Common myeloid progenitor, CD34-positive (primary cell): ENCODE measurements at regions not wholly inside any gene's neighbourhood (a gene's known extent, or its start where the extent isn't known, plus 50 kb on each side); places are given as distances from the start of the nearest gene placed in this dataset.

Source experiments
- CTCF ChIA-PET: fragments of 350-600 bp; sonication (Branson Sonifier 250); formaldehyde crosslinking; loops from one replicate; lab custom pipeline; 2021; ENCODE audit warnings: antibody characterized with exemption; lab: Charles Lee
- POLR2A ChIA-PET: fragments of 350-600 bp; sonication (Branson Sonifier 250); formaldehyde crosslinking; loops from one replicate; lab custom pipeline; 2021; ENCODE audit warnings: antibody characterized with exemption; lab: Charles Lee
- DNase-seq, 3 donors: peaks; one replicate each; pipeline versions ENCODE4 v3.0.0 to v3.0.0-alpha.2; 2013
- H3K27ac ChIP-seq, 2 experiments: 1 replicate in 1 of 2; 2 replicates in 1 of 2; pipeline ENCODE4 v1.7.0; 2013; ENCODE audit warnings: inconsistent platforms in 2 of 2, low read length in 2 of 2, mild to moderate bottlenecking in 2 of 2, low read depth in 1 of 2, moderate library complexity in 1 of 2; ENCODE audit not compliant: severe bottlenecking in 2 of 2, insufficient read depth in 1 of 2, poor library complexity in 1 of 2
- H3K27me3 ChIP-seq, 5 experiments: replicated peaks in 2 of 5; 1 replicate in 3 of 5; 2 replicates in 2 of 5; pipeline versions ENCODE4 v1.6.1 to v1.7.0; 2013; ENCODE audit warnings: low read length in 4 of 5, mild to moderate bottlenecking in 2 of 5, moderate library complexity in 2 of 5, inconsistent platforms in 1 of 5; ENCODE audit not compliant: insufficient read depth in 5 of 5, control insufficient read depth in 4 of 5
- H3K36me3 ChIP-seq, 4 experiments: 1 replicate in 2 of 4; 2 replicates in 2 of 4; pipeline versions ENCODE4 v1.6.1 to v1.7.0; 2013; ENCODE audit warnings: low read length in 3 of 4, control low read depth in 1 of 4, mild to moderate bottlenecking in 1 of 4; ENCODE audit not compliant: control insufficient read depth in 4 of 4, insufficient read depth in 4 of 4
- H3K4me1 ChIP-seq, 4 experiments: 1 replicate in 3 of 4; 2 replicates in 1 of 4; pipeline versions ENCODE4 v1.6.1 to v1.7.1; 2013; ENCODE audit warnings: low read length in 3 of 4, mild to moderate bottlenecking in 3 of 4, control low read depth in 1 of 4, inconsistent platforms in 1 of 4, moderate library complexity in 1 of 4; ENCODE audit not compliant: control insufficient read depth in 4 of 4, insufficient read depth in 4 of 4; ENCODE audit errors: control extremely low read depth in 1 of 4
- H3K4me3 ChIP-seq, 7 experiments: 1 replicate in 4 of 7; 2 replicates in 3 of 7; pipeline versions ENCODE4 v1.5.1 to v1.7.0; 2013; ENCODE audit warnings: mild to moderate bottlenecking in 7 of 7, low read length in 6 of 7, moderate library complexity in 6 of 7, inconsistent platforms in 2 of 7, low read depth in 2 of 7, control low read depth in 1 of 7; ENCODE audit not compliant: insufficient read depth in 4 of 7, control insufficient read depth in 1 of 7; ENCODE audit errors: extremely low read depth in 1 of 7
- H3K9me3 ChIP-seq, 5 experiments: 1 replicate in 4 of 5; 2 replicates in 1 of 5; pipeline versions ENCODE4 v1.6.1 to v1.7.1; 2013; ENCODE audit warnings: low read length in 4 of 5, mild to moderate bottlenecking in 2 of 5, inconsistent platforms in 1 of 5, low read depth in 1 of 5, moderate library complexity in 1 of 5; ENCODE audit not compliant: control insufficient read depth in 4 of 5, insufficient read depth in 2 of 5; ENCODE audit errors: control extremely low read depth in 1 of 5
- WGBS: methylation state at CpG from one replicate; pipeline ENCODE4 v1.1.5; 2013; ENCODE audit not compliant: insufficient coverage; 5-methylcytosine and 5-hydroxymethylcytosine counted together

GRCh38 chr12:45585522-45586230 is 143.8 kb upstream of the ARID2 start:
- no peaks in the 10 kb centered on the region for H3K4me1 ChIP-seq
- H3K27me3 ChIP-seq, result no peaks in the 10 kb centered on the region
- CTCF ChIA-PET, result no interaction called here
- no peak for DNase-seq
- 96% methylated on average over 23 of the region's 31 CpGs for WGBS
- no peaks in the 10 kb centered on the region for H3K9me3 ChIP-seq
- no peak overlapping the region for H3K4me3 ChIP-seq
- no peak overlapping the region for H3K27ac ChIP-seq
- H3K36me3 ChIP-seq, result no peaks in the 10 kb centered on the region
- POLR2A ChIA-PET, result no interaction called here

GRCh38 chr12:45586486-45586885 is 143.0 kb upstream of the ARID2 start:
- CTCF ChIA-PET, result no interaction called here
- no peaks in the 10 kb centered on the region for H3K9me3 ChIP-seq
- H3K27ac ChIP-seq, result no peak overlapping the region
- no peaks in the 10 kb centered on the region for H3K4me1 ChIP-seq
- no peaks in the 10 kb centered on the region for H3K27me3 ChIP-seq
- H3K36me3 ChIP-seq, result no peaks in the 10 kb centered on the region
- 97% methylated on average over 18 of the region's 18 CpGs for WGBS
- POLR2A ChIA-PET, result no interaction called here
- no peak overlapping the region for H3K4me3 ChIP-seq
- DNase-seq, result no peak

GRCh38 chr12:45587012-45587411 is 142.5 kb upstream of the ARID2 start:
- CTCF ChIA-PET, result no interaction called here
- Histone ChIP-seq H3K27me3 (no peaks in the 10 kb centered on the region), H3K36me3 (no peaks in the 10 kb centered on the region), H3K4me3 (no peak overlapping the region), H3K9me3 (no peaks in the 10 kb centered on the region), H3K4me1 (no peaks in the 10 kb centered on the region), H3K27ac (no peak overlapping the region)
- WGBS, result 100% methylated on average over 1 of the region's 2 CpGs
- POLR2A ChIA-PET, result no interaction called here
- no peak for DNase-seq

- Histone ChIP-seq H3K27me3 (no peaks in the 10 kb centered on the region), H3K9me3 (no peaks in the 10 kb centered on the region), H3K4me1 (no peaks in the 10 kb centered on the region), H3K4me3 (no peak overlapping the region), H3K27ac (no peak overlapping the region), H3K36me3 (no peaks in the 10 kb centered on the region)
- ChIA-PET POLR2A (no interaction called here), CTCF (interaction anchor here (0.6 kb wide), 1 partner anchor 56 kb away, joined by 3 read pairs; no protein-coding TSS in a partner anchor)
- DNase-seq, result peak in 1 of 3 donors; percentile 5
- 100% methylated on average over 3 of the region's 3 CpGs for WGBS
Observed at GRCh38 chr12:45587877-45588533, 141.5 kb upstream of the ARID2 start.

- POLR2A ChIA-PET, result no interaction called here
- 80% methylated on average over 1 of the region's 2 CpGs for WGBS
- Histone ChIP-seq H3K4me1 (no peaks in the 10 kb centered on the region), H3K27me3 (no peaks in the 10 kb centered on the region), H3K9me3 (no peaks in the 10 kb centered on the region), H3K4me3 (no peak overlapping the region), H3K36me3 (no peaks in the 10 kb centered on the region), H3K27ac (no peak overlapping the region)
- CTCF ChIA-PET, result no interaction called here
- DNase-seq, result no peak
Observed at GRCh38 chr12:45590646-45591045, 138.9 kb upstream of the ARID2 start.

GRCh38 chr12:45591635-45592034 is 137.9 kb upstream of the ARID2 start:
- Histone ChIP-seq H3K27ac (no peak overlapping the region), H3K9me3 (no peaks in the 10 kb centered on the region), H3K27me3 (no peaks in the 10 kb centered on the region), H3K36me3 (no peaks in the 10 kb centered on the region), H3K4me1 (no peaks in the 10 kb centered on the region), H3K4me3 (no peak overlapping the region)
- no CpG with 5 or more reads among the region's 5 CpGs for WGBS
- ChIA-PET CTCF (no interaction called here), POLR2A (no interaction called here)
- DNase-seq, result no peak

- Histone ChIP-seq H3K36me3 (no peaks in the 10 kb centered on the region), H3K27ac (no peak overlapping the region), H3K4me3 (no peak overlapping the region), H3K27me3 (no peaks in the 10 kb centered on the region), H3K9me3 (no peaks in the 10 kb centered on the region), H3K4me1 (no peaks in the 10 kb centered on the region)
- ChIA-PET POLR2A (no interaction called here), CTCF (no interaction called here)
- WGBS, result 100% methylated on average over 1 of the region's 1 CpG
- no peak for DNase-seq
Observed at GRCh38 chr12:45596366-45596765, 133.1 kb upstream of the ARID2 start.
